ENCODE measurements at regions not wholly inside any gene's neighbourhood (a gene's known extent, or its start where the extent isn't known, plus 50 kb on each side); places are given as distances from the start of the nearest gene placed in this dataset.

DNA sequence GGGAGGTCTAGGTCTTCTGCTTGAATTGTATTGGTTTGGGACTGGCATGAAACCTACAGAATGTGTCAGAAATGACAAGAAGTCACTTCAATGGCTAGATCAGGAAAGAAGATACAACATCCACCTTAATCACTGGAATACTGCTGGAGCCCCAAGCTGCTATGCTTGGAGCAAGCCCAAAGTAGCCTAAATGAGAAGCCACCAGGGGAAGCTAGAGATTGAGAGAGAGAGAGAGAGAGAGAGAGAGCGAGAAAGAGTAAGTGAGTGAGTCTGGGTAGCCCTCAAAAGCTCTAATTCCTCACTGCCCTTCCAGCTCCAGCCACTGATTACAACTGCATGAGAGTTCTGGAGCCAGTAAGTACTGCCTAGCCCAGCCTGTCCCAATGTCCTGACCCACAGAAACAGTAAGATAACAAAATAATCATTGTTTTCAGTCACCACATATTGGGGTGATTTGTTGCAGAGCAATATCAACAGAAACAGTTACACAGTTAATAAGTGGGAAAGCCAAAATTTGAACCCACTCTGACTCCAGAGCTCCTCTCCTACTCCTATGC is 529.2 kb upstream of the GOLIM4 start:
- Histone ChIP-seq H3K4me2 (ENCODE audit: low read length) (no peak overlapping the region), H3K79me2 (ENCODE audit: insufficient read depth, low read length) (no peaks in the 10 kb centered on the region), H2AFZ (ENCODE audit: low read depth, low read length, poor library complexity, severe bottlenecking) (no peak overlapping the region), H3K27ac (ENCODE audit: low read depth, low read length) (no peak overlapping the region), H3K27me3 (ENCODE audit: insufficient read depth, low read length) (peaks cover 19% of the 10 kb centered on the region), H4K20me1 (ENCODE audit: insufficient read depth) (no peaks in the 10 kb centered on the region), H3K9me3 (ENCODE audit: control insufficient read depth in 1 of 2, insufficient read depth in 1 of 2, low read depth in 1 of 2, low read length in 2 of 2) (no peaks in the 10 kb centered on the region), H3K9me2 (ENCODE audit: insufficient read depth) (no peaks in the 10 kb centered on the region), H3K4me1 (ENCODE audit: control insufficient read depth in 1 of 2, insufficient read depth in 2 of 2, low read length in 2 of 2) (no peaks in the 10 kb centered on the region), H3K4me3 (replicated peaks in 1 of 2; ENCODE audit: low read depth in 1 of 2, low read length in 2 of 2) (no peak overlapping the region), H3K9ac (ENCODE audit: low read length) (no peak overlapping the region), H3K36me3 (ENCODE audit: control insufficient read depth in 1 of 2, insufficient read depth in 2 of 2, low read length in 2 of 2) (no peaks in the 10 kb centered on the region)
- no peak for DNase-seq (ENCODE audit: low read depth, low spot score)
- ATAC-seq, result peak; percentile 46; the same call in 1 of the 2 replicates
- ChIA-PET RAD21 (ENCODE audit: low non-redundant PET in 1 of 2, low total read pairs in 2 of 2, uncharacterized antibody in 2 of 2, unreplicated experiment in 2 of 2) (interaction anchor here in 1 of 2 experiments (1.5 kb wide), 1 partner anchor 222 kb away, joined by 6 read pairs; no protein-coding TSS in a partner anchor), CTCF (interaction anchor here (1.7 to 2.5 kb wide), 2 partner anchors 114 to 222 kb away, joined by 4 to 14 read pairs; no protein-coding TSS in a partner anchor), POLR2A (no interaction called here)
- TF ChIP-seq ZFX (IDR thresholded peaks at IDR 0.05), result no peak
- peak; percentile 13; the same call in 1 of the 2 replicates for TF ChIP-seq RAD21 (IDR thresholded peaks at IDR 0.05; ENCODE audit: low read depth)
- TF ChIP-seq, protein P1, sequence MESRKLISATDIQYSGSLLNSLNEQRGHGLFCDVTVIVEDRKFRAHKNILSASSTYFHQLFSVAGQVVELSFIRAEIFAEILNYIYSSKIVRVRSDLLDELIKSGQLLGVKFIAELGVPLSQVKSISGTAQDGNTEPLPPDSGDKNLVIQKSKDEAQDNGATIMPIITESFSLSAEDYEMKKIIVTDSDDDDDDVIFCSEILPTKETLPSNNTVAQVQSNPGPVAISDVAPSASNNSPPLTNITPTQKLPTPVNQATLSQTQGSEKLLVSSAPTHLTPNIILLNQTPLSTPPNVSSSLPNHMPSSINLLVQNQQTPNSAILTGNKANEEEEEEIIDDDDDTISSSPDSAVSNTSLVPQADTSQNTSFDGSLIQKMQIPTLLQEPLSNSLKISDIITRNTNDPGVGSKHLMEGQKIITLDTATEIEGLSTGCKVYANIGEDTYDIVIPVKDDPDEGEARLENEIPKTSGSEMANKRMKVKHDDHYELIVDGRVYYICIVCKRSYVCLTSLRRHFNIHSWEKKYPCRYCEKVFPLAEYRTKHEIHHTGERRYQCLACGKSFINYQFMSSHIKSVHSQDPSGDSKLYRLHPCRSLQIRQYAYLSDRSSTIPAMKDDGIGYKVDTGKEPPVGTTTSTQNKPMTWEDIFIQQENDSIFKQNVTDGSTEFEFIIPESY (IDR thresholded peaks at IDR 0.05; ENCODE audit: extremely low read depth, insufficient replicate concordance, low read length), result no peak
- intact Hi-C loops (cut with micrococcal nuclease), result loop anchor here (10.0 kb wide), 1 partner anchor 220 kb away; no protein-coding TSS in a partner anchor
- no TSS peak for BruUV-seq (replicated peaks)

DNA sequence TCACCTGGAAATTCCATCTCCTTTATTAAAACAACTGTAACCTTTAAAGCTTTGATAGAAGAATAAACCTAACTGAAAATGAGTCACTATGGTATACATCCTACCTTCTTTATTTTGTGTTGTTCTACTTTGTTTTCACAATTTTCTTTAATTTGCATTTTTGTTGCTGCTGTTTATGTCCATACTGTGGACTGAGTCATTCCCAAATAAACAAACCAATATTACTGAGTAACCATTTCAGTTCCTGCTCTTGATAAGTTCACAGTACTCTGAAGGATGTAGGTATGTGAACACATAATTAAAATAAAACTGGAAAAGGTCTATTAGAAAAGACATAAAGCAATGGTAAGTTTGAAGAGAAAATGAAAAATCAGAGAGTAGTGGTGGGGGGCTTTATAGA is 528.5 kb upstream of the GOLIM4 start:
- no peaks in the 10 kb centered on the region for H3K79me2 ChIP-seq (ENCODE audit: insufficient read depth, low read length)
- intact Hi-C loops (cut with micrococcal nuclease), result loop anchor here (10.0 kb wide), 1 partner anchor 221 kb away; no protein-coding TSS in a partner anchor
- no TSS peak for BruUV-seq (replicated peaks)
- no peak overlapping the region for H3K4me2 ChIP-seq (ENCODE audit: low read length)
- RAD21 ChIA-PET (ENCODE audit: low non-redundant PET in 1 of 2, low total read pairs in 2 of 2, uncharacterized antibody in 2 of 2, unreplicated experiment in 2 of 2), result interaction anchor here in 1 of 2 experiments (1.5 kb wide), 1 partner anchor 223 kb away, joined by 6 read pairs; no protein-coding TSS in a partner anchor
- POLR2A ChIA-PET, result no interaction called here
- H3K36me3 ChIP-seq (ENCODE audit: control insufficient read depth in 1 of 2, insufficient read depth in 2 of 2, low read length in 2 of 2), result no peaks in the 10 kb centered on the region
- no peaks in the 10 kb centered on the region for H4K20me1 ChIP-seq (ENCODE audit: insufficient read depth)
- no peaks in the 10 kb centered on the region for H3K9me3 ChIP-seq (ENCODE audit: control insufficient read depth in 1 of 2, insufficient read depth in 1 of 2, low read depth in 1 of 2, low read length in 2 of 2)
- H3K4me1 ChIP-seq (ENCODE audit: control insufficient read depth in 1 of 2, insufficient read depth in 2 of 2, low read length in 2 of 2), result no peaks in the 10 kb centered on the region
- H3K9me2 ChIP-seq (ENCODE audit: insufficient read depth), result no peaks in the 10 kb centered on the region
- H3K27ac ChIP-seq (ENCODE audit: low read depth, low read length), result no peak overlapping the region
- TF ChIP-seq CTCF (IDR thresholded peaks at IDR 0.05 in 2 of 3, conservative IDR thresholded peaks at IDR 0.05 in 1 of 3; ENCODE audit: borderline replicate concordance in 1 of 3, insufficient read depth in 1 of 3, low read depth in 2 of 3, low read length in 2 of 3), result no peak
- peaks cover 19% of the 10 kb centered on the region for H3K27me3 ChIP-seq (ENCODE audit: insufficient read depth, low read length)
- no peak overlapping the region for H3K4me3 ChIP-seq (replicated peaks in 1 of 2; ENCODE audit: low read depth in 1 of 2, low read length in 2 of 2)
- no peak overlapping the region for H3K9ac ChIP-seq (ENCODE audit: low read length)
- H2AFZ ChIP-seq (ENCODE audit: low read depth, low read length, poor library complexity, severe bottlenecking), result no peak overlapping the region
- ATAC-seq, result no peak
- no peak for DNase-seq (ENCODE audit: low read depth, low spot score)
- CTCF ChIA-PET, result interaction anchor here (0.7 to 2.5 kb wide), 3 partner anchors 223 to 413 kb away, joined by 3 to 14 read pairs (median 6); no protein-coding TSS in a partner anchor
